Amygdala (tissue), 56 donors: ENCODE measurements at regions not wholly inside any gene's neighbourhood (a gene's known extent, or its start where the extent isn't known, plus 50 kb on each side); places are given as distances from the start of the nearest gene placed in this dataset.
"Not testable (repeated sequence)": the region's sequence is repeated elsewhere in the genome, so short reads cannot be mapped to it uniquely, and the experiment has no call there.

ENCODE experiments used
- DNase-seq, 56 donors: peaks; one replicate each; lab custom pipeline; 2025; lab: John Stamatoyannopoulos, UW

GRCh38 chr17:77613218-77613617, 345.3 kb upstream of the TNRC6C start:
- DNase-seq: no peak

GRCh38 chr17:77613627-77614026, 344.9 kb upstream of the TNRC6C start:
- no peak for DNase-seq

GRCh38 chr17:77615703-77616253, 342.7 kb upstream of the TNRC6C start:
- DNase-seq: no peak

- DNase-seq: no peak
Measured at GRCh38 chr17:77616254-77616731, 342.2 kb upstream of the TNRC6C start.

- no peak for DNase-seq
Measured at GRCh38 chr17:77617516-77617915, 341.0 kb upstream of the TNRC6C start.

- DNase-seq: no peak
Measured at GRCh38 chr17:77618173-77618572, 340.3 kb upstream of the TNRC6C start.

- DNase-seq: no peak
Measured at GRCh38 chr17:77618731-77619130, 339.8 kb upstream of the TNRC6C start.

GRCh38 chr17:77619326-77619725, 339.2 kb upstream of the TNRC6C start:
- no peak for DNase-seq

GRCh38 chr17:77619851-77620250, 338.7 kb upstream of the TNRC6C start:
- no peak for DNase-seq

- no peak for DNase-seq
Measured at GRCh38 chr17:77620282-77620681, 338.2 kb upstream of the TNRC6C start.

GRCh38 chr17:77622084-77622483, 336.4 kb upstream of the TNRC6C start:
- DNase-seq: not testable (repeated sequence)

GRCh38 chr17:77622647-77623046, 335.9 kb upstream of the TNRC6C start:
- no peak for DNase-seq

- DNase-seq: not testable (repeated sequence)
Measured at GRCh38 chr17:77623321-77623720, 335.2 kb upstream of the TNRC6C start.

- DNase-seq: no peak
Measured at GRCh38 chr17:77628035-77628434, 330.5 kb upstream of the TNRC6C start.

GRCh38 chr17:77629284-77629683, 329.2 kb upstream of the TNRC6C start:
- not testable (repeated sequence) for DNase-seq

GRCh38 chr17:77631307-77631706, 327.2 kb upstream of the TNRC6C start:
- DNase-seq: no peak

- no peak for DNase-seq
Measured at GRCh38 chr17:77632619-77633018, 325.9 kb upstream of the TNRC6C start.

GRCh38 chr17:77634710-77635109, 323.8 kb upstream of the TNRC6C start:
- no peak for DNase-seq

GRCh38 chr17:77635176-77635575, 323.3 kb upstream of the TNRC6C start:
- DNase-seq: no peak

GRCh38 chr17:77635785-77636184, 322.7 kb upstream of the TNRC6C start:
- not testable (repeated sequence) for DNase-seq

- peak in 1 of 56 donors; percentile 26 for DNase-seq
Measured at GRCh38 chr17:77636835-77637817, 321.4 kb upstream of the TNRC6C start.
